ENCODE measurements at regions not wholly inside any gene's neighbourhood (a gene's known extent, or its start where the extent isn't known, plus 50 kb on each side); places are given as distances from the start of the nearest gene placed in this dataset.

DNA sequence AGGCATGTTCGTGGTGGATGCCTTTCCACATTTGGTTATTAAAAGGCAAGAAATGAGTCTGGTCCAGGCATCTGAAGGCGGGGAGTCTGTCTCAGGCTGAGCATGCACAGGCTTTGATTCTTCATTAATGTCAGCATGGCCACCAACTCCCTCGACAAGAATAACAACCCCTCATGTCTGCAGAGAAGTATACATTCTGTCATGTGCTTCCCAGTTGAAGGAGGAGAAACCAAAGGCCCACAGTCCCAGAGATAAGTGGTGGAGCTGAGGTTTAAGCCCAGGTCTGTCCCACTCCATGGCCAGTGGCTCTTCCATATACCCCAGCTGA is 61.6 kb upstream of the LAPTM5 start:
- Mint-ChIP-seq H3K4me1 (peaks cover 2 to 8% (median 7%) of the 10 kb centered on the region in 3 donors), H3K9me3 (no peaks in the 10 kb centered on the region), H3K27me3 (peaks cover 59% of the 10 kb centered on the region), H3K4me3 (no peak overlapping the region), H3K27ac (no peak overlapping the region), H3K36me3 (no peaks in the 10 kb centered on the region)

DNA sequence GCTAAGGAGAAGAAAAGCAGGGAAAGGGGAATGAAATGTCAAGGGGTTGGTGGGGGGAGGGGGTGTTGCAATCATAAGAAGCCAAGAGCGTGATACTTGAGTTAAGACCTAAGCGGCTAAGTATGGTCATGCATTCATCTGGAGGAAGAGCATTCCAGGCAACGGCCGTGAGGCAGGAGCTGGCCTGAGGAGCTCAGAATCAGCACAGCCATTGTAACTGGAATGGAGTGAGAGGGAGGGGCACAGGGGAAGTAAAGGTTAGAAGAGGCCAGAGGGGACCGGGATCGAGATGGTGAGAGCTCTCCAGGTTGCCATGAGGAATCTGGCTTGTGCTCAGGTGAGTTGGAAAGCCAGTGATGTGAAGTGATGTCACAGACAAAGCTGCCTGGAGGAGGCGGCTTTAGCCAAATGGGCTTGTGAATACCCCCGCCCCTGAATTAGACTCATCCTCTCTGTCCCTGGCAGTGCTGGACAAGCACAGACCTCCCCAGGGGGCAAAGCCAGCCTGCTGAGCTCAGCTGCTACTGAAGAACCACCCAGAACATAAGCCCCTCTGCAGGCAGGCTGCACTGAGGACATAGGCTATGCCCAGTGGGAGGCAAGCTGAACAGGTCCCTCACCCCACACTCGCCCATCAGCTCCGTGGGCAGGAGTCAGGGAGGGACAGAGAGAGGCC is 61.1 kb upstream of the LAPTM5 start:
- H3K36me3 Mint-ChIP-seq, result no peaks in the 10 kb centered on the region
- no peaks in the 10 kb centered on the region for H3K9me3 Mint-ChIP-seq
- no peak overlapping the region for H3K27ac Mint-ChIP-seq
- no peak overlapping the region for H3K4me3 Mint-ChIP-seq
- peaks cover 0 to 4% (median 2%) of the 10 kb centered on the region in 3 donors for H3K4me1 Mint-ChIP-seq
- peaks cover 54% of the 10 kb centered on the region for H3K27me3 Mint-ChIP-seq

DNA sequence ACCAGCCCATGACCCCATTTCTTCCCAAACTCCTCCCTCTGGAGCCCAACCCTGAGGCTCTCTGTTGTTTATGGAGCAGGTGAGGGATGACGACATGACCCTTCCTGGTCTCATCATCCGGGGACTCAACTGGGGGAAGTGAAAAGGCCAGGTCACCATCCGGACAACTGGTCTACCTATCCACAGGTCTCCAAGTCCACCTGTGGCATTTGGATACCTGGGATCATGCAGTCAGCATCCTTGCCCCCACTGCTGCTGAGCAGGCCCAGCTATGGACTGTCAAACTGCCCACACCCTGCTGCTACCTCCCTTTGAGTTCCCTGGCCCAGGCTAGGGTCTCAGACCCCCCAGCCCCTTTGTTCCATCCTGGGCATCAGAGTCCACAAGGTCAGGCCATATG is 60.0 kb upstream of the LAPTM5 start:
- Mint-ChIP-seq H3K9me3 (no peaks in the 10 kb centered on the region), H3K4me1 (peaks cover 0 to 3% (median 2%) of the 10 kb centered on the region in 3 donors), H3K36me3 (no peaks in the 10 kb centered on the region), H3K4me3 (no peak overlapping the region), H3K27ac (no peak overlapping the region), H3K27me3 (peaks cover 47% of the 10 kb centered on the region)

DNA sequence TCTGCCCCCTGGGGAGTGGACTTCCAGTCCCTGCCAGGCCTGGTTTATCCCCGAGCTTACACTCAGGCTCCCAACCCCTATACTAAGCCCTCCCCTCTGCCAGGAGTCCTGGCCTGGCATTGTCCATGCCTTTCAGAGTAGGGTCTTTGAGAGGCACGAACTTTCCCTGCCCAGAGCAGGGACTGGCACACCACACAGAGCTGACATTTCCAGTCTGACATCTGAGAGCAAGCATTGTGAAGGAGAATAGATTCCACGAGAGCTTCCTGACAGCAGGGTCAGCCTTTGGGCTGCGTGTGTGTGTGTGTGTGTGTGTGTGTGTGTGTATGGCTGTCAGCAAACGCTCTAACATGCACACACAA is 59.5 kb upstream of the LAPTM5 start:
- peaks cover 46% of the 10 kb centered on the region for H3K27me3 Mint-ChIP-seq
- H3K36me3 Mint-ChIP-seq, result no peaks in the 10 kb centered on the region
- H3K9me3 Mint-ChIP-seq, result no peaks in the 10 kb centered on the region
- H3K27ac Mint-ChIP-seq, result no peak overlapping the region
- H3K4me3 Mint-ChIP-seq, result no peak overlapping the region
- H3K4me1 Mint-ChIP-seq, result peaks cover 0 to 3% (median 2%) of the 10 kb centered on the region in 3 donors

DNA sequence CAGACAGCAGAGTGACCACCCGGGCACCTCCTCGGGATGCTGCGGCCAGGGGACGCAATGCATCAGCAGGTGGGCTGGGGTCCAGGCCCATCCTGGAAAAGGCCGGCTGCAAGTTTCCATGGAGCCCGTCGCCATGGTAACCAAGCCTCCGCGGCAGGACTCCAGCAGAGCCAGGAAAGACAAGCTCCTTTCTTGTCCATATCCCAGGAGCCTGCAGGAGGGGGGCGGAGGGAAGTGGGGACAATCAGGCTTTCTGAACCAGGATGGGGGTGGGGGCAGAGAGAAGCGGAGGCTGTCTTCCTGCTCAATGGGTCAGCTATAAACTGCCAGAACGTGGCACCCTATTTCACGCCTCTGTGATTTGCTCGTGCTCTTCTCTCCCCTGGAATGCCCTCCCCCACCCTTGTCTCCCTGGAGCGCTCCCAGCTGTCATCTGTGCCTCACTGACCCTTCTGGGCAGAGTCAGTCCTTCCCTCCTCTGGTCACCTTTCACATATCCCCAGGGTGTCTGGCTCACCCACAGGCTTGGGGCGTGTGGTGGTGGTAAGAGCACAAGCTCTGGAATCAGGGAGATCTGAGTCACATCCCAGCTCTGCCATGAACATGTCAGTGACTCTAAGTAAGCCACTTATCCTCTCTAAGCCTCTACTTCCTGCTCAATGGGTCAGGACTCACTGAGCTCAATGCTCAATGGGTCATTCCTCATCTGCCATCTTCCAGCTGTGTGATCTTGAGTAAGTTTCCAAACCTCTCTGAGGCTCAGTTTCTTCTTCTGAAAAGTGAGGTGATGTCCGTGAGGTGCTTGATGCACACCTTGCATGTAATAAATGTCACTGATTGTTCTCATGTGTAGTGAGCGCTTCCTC is 58.9 kb upstream of the LAPTM5 start:
- H3K4me1 Mint-ChIP-seq, result peaks cover 0 to 2% (median under 1%) of the 10 kb centered on the region in 3 donors
- no peaks in the 10 kb centered on the region for H3K9me3 Mint-ChIP-seq
- H3K36me3 Mint-ChIP-seq, result no peaks in the 10 kb centered on the region
- no peak overlapping the region for H3K27ac Mint-ChIP-seq
- H3K27me3 Mint-ChIP-seq, result peaks cover 42% of the 10 kb centered on the region
- H3K4me3 Mint-ChIP-seq, result no peak overlapping the region

DNA sequence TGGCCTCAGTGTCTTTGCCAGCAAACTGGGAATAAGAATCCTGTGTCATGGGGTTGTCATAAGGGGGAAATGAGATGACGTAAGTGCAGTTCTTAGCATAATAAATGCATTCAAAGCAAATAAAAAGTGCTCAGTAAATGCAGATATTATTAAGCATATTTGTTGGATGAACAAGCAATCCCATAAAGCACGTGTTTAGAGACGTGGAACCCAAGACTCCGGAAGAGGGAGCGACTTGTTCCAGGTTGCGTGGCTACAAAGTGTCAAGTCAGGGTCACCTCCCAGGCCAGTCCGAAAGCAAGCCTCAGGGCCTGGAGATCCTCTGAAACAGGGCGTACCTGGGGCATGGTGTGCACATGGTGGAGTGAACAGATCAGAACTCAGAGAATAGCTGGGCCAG is 58.0 kb upstream of the LAPTM5 start:
- H3K4me3 Mint-ChIP-seq, result no peak overlapping the region
- no peaks in the 10 kb centered on the region for H3K36me3 Mint-ChIP-seq
- H3K9me3 Mint-ChIP-seq, result no peaks in the 10 kb centered on the region
- no peak overlapping the region for H3K27ac Mint-ChIP-seq
- peaks cover 0 to 4% (median 0%) of the 10 kb centered on the region in 3 donors for H3K4me1 Mint-ChIP-seq
- peaks cover 46% of the 10 kb centered on the region for H3K27me3 Mint-ChIP-seq

DNA sequence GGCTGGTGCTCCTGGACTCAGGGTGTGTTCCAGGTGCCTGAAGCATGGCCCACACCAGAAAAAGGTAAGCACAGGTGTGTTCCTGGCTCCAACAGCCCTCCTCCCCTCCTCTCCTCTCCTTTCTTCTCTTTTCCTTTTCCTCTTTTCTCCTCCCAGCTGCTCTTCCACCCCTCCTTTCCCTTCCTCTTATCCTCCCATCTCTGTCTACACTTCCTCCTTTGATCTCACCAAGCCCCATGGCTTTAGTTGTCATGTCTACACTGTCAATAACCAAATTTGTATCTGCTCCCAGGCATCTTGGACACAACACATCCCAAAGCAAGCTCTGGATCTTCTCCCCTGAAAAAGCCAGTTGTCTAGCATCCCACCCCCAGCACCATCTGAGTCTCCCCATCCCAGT is 56.7 kb upstream of the LAPTM5 start:
- peaks cover 41% of the 10 kb centered on the region for H3K27me3 Mint-ChIP-seq

DNA sequence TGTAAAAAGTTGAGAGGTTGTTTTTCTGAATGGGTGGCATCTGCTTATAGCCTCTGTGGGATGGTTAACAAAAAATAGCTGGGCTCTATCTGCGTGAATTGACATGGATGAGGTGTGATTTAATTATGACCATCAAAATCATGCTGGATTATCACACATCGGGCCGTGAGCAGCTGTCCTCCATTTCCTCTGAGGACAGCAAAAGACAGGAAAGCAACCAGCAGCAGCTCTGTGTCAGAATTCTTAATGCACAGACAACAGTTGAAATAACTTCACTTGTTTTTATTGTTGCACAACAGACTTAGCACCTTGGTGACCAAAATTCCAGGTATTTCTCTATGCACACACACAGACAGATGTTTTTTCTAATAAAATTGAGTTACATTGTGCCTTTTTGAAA is 54.5 kb upstream of the LAPTM5 start:
- H3K4me1 Mint-ChIP-seq, result peaks cover 0 to 10% (median 3%) of the 10 kb centered on the region in 3 donors
- H3K27ac Mint-ChIP-seq, result no peak overlapping the region
- no peaks in the 10 kb centered on the region for H3K36me3 Mint-ChIP-seq
- no peaks in the 10 kb centered on the region for H3K9me3 Mint-ChIP-seq
- H3K27me3 Mint-ChIP-seq, result peaks cover 30% of the 10 kb centered on the region
- no peak overlapping the region for H3K4me3 Mint-ChIP-seq

More for the DNA sequence above, 56.7 kb upstream of the LAPTM5 start:
- H3K36me3 Mint-ChIP-seq, result no peaks in the 10 kb centered on the region
- H3K27ac Mint-ChIP-seq, result no peak overlapping the region
- H3K4me1 Mint-ChIP-seq, result peaks cover 0 to 4% (median 0%) of the 10 kb centered on the region in 3 donors
- no peaks in the 10 kb centered on the region for H3K9me3 Mint-ChIP-seq
- H3K4me3 Mint-ChIP-seq, result no peak overlapping the region

DNA sequence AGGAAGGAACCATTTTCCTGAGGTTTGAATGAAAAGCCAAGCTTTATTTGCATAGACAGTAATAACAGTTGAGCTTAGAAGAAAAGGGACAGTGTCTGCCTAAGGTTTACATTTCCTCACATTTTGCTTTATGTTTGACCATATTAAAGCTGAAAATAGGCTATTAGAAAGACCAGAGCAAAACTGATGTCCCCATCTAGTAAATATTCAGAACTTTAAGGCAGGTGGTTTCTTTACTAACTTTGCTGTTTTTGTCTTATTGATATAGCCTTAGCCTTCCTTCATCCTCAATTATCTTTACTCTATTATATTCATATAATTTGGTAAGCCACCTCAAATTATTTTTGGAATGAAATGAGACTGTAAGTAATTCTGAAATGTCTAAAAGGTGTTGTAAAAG is 53.6 kb upstream of the LAPTM5 start:
- Mint-ChIP-seq H3K4me1 (peaks cover 0 to 15% (median 3%) of the 10 kb centered on the region in 3 donors), H3K9me3 (no peaks in the 10 kb centered on the region), H3K36me3 (no peaks in the 10 kb centered on the region), H3K27me3 (peaks cover 26% of the 10 kb centered on the region), H3K4me3 (no peak overlapping the region), H3K27ac (no peak overlapping the region)

DNA sequence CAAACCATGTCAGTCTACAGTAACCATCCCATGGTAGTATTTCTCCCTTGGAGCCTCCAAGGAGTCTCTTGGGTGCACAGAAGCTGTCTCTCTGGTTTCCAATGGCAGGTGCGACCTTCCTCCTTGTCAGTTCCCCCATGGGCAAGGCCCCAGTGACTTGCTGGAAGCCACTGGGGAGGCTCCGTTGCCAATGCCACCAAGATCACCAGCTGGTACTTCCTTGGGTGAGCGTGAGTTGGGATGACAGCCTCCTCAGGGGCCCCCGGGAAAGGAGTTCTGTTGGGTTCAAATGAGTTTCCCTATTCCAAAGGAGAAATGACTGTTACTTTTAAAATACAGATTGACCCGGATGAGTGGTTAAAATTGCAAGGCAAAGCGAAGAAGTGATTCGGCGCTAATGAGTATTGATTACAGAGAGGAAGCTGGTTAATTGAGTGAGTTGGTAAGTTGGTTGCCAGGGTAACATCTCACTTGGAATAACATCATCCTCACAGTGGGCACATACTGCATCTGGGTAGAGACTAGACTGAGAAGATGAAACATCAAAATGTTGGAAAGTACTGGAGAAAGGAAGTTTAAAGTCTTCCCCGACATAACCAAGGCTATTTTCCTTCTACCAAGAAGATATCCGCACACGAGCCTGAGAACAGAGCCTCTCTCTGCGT is 53.0 kb upstream of the LAPTM5 start:
- Mint-ChIP-seq H3K4me1 (peaks cover 0 to 15% (median 3%) of the 10 kb centered on the region in 3 donors), H3K9me3 (no peaks in the 10 kb centered on the region), H3K27me3 (peaks cover 23% of the 10 kb centered on the region), H3K36me3 (no peaks in the 10 kb centered on the region), H3K27ac (no peak overlapping the region), H3K4me3 (no peak overlapping the region)

DNA sequence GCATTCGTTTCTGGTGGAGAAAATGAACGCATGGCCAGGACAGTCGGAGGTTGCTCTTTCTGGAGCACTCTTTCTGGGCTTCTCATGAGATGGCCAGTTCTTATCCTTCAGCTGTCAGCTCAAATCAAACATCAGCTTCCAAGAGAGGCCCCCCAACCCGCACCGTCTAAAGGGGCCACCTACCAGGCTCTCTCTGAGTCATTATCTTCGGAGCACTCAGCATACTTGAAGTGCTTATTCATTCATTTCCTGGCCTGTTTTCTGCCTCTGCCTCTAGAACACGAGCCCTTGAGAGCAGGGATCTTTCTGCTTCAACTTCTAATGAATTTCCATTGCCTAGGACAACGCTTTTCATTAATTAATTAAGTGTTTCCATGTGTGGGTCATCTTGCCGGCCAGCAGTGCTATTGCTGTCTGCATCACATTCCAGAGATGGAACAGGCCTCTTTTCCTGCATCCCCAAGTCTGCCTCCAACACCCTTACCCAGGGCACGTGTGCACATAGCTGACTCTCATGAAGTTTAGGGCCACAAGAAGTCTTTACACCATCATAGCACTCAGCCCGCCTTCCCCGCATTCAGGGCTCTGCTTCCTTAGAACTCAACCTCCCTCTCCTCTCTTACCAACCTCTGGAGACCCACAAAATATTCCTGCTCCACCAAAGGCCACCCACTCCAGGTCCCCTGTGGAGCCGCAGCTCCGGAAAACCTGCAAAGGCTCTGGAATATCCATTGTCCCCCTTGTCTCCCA is 52.1 kb upstream of the LAPTM5 start:
- Mint-ChIP-seq H3K4me3 (no peak overlapping the region), H3K27ac (peak overlapping the region in 1 of 3 donors; percentile 13), H3K4me1 (peaks cover 0 to 15% (median 3%) of the 10 kb centered on the region in 3 donors), H3K27me3 (peaks cover 23% of the 10 kb centered on the region), H3K9me3 (no peaks in the 10 kb centered on the region), H3K36me3 (peaks cover 2% of the 10 kb centered on the region)

DNA sequence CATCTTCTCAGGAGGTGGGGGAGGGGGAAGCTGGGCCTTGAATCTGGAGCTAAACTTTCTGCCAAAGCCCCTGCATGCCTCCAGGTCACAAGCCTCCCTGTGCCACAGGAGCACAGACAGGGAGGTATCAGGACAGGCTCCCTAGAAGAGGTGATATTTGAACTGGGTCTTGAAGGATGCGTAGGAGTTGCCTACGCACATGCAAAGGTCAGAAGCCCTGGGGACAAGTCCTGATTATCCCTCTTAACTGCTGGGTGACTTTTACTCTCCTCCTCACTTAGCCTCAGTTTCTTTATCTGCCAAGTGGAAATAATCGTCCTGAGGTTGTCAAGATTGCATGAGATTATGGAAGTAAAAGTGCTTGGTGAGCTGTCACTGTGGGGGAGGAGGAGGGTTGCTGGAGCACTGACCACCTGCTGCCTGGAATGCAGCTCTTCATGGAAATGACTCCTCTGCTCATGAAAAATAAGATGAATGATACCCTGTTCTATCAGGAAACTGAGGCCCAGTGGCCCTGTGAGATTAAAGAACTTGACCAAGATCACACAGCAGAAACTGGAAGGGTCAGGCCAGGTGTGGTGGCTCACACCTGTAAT is 50.6 kb upstream of the LAPTM5 start:
- peaks cover 23% of the 10 kb centered on the region for H3K27me3 Mint-ChIP-seq
- peaks cover 3% of the 10 kb centered on the region for H3K36me3 Mint-ChIP-seq
- peaks cover 0 to 13% (median 3%) of the 10 kb centered on the region in 3 donors for H3K4me1 Mint-ChIP-seq
- H3K9me3 Mint-ChIP-seq, result no peaks in the 10 kb centered on the region
- H3K27ac Mint-ChIP-seq, result no peak overlapping the region
- no peak overlapping the region for H3K4me3 Mint-ChIP-seq

DNA sequence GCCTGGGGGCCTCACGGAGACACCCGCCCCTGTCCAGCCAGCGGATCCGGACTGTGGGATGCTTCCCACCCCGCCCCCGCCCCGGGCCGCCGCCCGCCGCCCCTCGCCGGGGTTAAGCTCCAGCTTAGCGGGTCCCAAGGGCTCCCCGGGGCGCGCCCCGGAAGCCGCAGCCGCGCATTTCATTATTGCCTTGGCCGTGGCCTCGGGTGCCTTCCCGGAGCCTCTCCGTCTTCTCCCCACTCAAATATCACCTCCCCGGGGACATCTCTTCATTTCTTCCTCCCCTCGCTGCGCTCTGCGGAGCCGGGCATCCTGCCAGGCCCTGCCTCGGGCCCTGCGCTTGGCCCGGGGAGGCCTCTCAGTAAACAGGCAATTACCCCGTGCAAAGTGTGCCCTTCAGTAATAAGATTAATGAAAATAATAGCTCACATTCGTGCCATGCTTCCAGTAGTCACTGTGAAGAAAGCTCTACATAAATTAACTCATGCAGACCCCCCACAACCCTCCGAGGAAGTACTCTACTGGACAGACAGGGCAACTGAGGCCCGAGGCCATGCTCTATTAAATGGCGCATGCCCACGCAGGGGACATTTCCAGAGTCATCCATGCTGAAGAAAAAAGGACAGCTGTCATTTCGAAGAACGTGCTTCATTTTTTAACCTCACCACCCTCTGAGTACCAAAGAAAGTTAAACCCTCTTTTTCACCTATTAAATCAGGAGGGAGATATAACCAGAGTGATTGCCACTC is 49.9 kb upstream of the LAPTM5 start:
- H3K4me1 Mint-ChIP-seq, result peaks cover 0 to 13% (median 3%) of the 10 kb centered on the region in 3 donors
- H3K27me3 Mint-ChIP-seq, result peaks cover 23% of the 10 kb centered on the region
- H3K27ac Mint-ChIP-seq, result peak overlapping the region in 1 of 3 donors; percentile 86
- H3K9me3 Mint-ChIP-seq, result no peaks in the 10 kb centered on the region
- peak overlapping the region in 3 of 4 donors; percentile 4 to 87 (median 43) for H3K4me3 Mint-ChIP-seq
- peaks cover 3% of the 10 kb centered on the region for H3K36me3 Mint-ChIP-seq
